Panc1 (cell line): ENCODE measurements at regions not wholly inside any gene's neighbourhood (a gene's known extent, or its start where the extent isn't known, plus 50 kb on each side); places are given as distances from the start of the nearest gene placed in this dataset.

Experiments used
- ATAC-seq: fragments of 200-7000 bp; cut with Tn5 transposase; 2 replicates; pipeline ENCODE4 v1.9.1; 2020; ENCODE audit warnings: mild to moderate bottlenecking, moderate library complexity
- BruUV-seq: library from RNA; stranded (reverse); fragments of 400-500 nt; replicated peaks from 2 replicates; lab custom pipeline; 2021; lab: Mats Ljungman, UMichigan
- CTCF ChIA-PET: fragments of 300-600 bp; sonication (Branson Sonifier 250); formaldehyde crosslinking; loops from one replicate; lab custom pipeline; 2022; ENCODE audit warnings: antibody characterized with exemption; lab: Charles Lee
- POLR2A ChIA-PET: fragments of 300-600 bp; sonication (Branson Sonifier 250); formaldehyde crosslinking; loops from one replicate; lab custom pipeline; 2022; ENCODE audit warnings: antibody characterized with exemption; lab: Charles Lee
- DNase-seq: peaks from one replicate; pipeline ENCODE4 v3.0.0-alpha.2; 2010; ENCODE audit warnings: low read depth, low spot score
- H3K27ac ChIP-seq: 2 replicates; pipeline ENCODE4 v1.5.1; 2011; ENCODE audit warnings: mild to moderate bottlenecking, low read length, inconsistent platforms
- H3K27me3 ChIP-seq: fragments of 200-500 bp; sonication (Bioruptor generic); 2 replicates; pipeline ENCODE4 v1.6.0; 2014; ENCODE audit warnings: low read length, inconsistent platforms; ENCODE audit not compliant: control insufficient read depth, insufficient read depth
- H3K36me3 ChIP-seq: fragments of 200-500 bp; sonication (Bioruptor generic); 2 replicates; pipeline ENCODE4 v1.5.1; 2014; ENCODE audit warnings: inconsistent platforms, mild to moderate bottlenecking, low read length, moderate library complexity; ENCODE audit not compliant: control insufficient read depth, insufficient read depth
- H3K4me1 ChIP-seq: 2 replicates; pipeline ENCODE4 v1.5.1; 2011; ENCODE audit warnings: inconsistent platforms, mild to moderate bottlenecking, low read length, moderate library complexity; ENCODE audit not compliant: control insufficient read depth, insufficient read depth
- H3K4me3 ChIP-seq, 2 experiments: 2 replicates each; pipeline ENCODE4 v1.5.1; 2011 to 2012; ENCODE audit warnings: low read depth in 2 of 2, low read length in 2 of 2, mild to moderate bottlenecking in 2 of 2, inconsistent platforms in 1 of 2, moderate library complexity in 1 of 2
- H3K9me3 ChIP-seq: fragments of 200-500 bp; sonication (Bioruptor generic); 2 replicates; pipeline ENCODE4 v1.5.1; 2014; ENCODE audit warnings: low read depth, mild to moderate bottlenecking, inconsistent platforms, low read length, moderate library complexity; ENCODE audit not compliant: control insufficient read depth, insufficient read depth
- CTCF ChIP-seq: fragments of 450-650 bp; IDR thresholded peaks from 2 replicates; pipeline ENCODE4 v1.5.1; 2017; ENCODE audit warnings: mild to moderate bottlenecking
- POLR2AphosphoS5 ChIP-seq: IDR thresholded peaks from 2 replicates; pipeline ENCODE4 v1.6.1; 2012; ENCODE audit warnings: mild to moderate bottlenecking, low read depth, low read length, moderate library complexity
- REST ChIP-seq, 2 experiments: IDR thresholded peaks; 2 replicates each; pipeline ENCODE4 v1.6.1; 2011 to 2012; ENCODE audit warnings: low read depth in 2 of 2, control low read depth in 1 of 2, low read length in 1 of 2, mild to moderate bottlenecking in 1 of 2, moderate library complexity in 1 of 2; ENCODE audit not compliant: insufficient read depth in 1 of 2
- SIN3A ChIP-seq: IDR thresholded peaks from 2 replicates; pipeline ENCODE4 v1.6.1; 2012; ENCODE audit warnings: low read depth, mild to moderate bottlenecking, low read length, moderate library complexity, borderline replicate concordance; ENCODE audit not compliant: insufficient read depth
- TCF7L2 ChIP-seq: IDR thresholded peaks from 2 replicates; pipeline ENCODE4 v1.6.1; 2011; ENCODE audit warnings: mild to moderate bottlenecking, low read depth, low read length, inconsistent platforms
- in situ Hi-C: cut with HindIII; loops from 2 replicates; pipeline ENCODE4 v1.10.0; 2016; ENCODE audit warnings: low sequenced_read_pairs, low pct_unique_long_range_greater_than_20kb
- intact Hi-C: fragments of 100-400 bp; cut with micrococcal nuclease; formaldehyde crosslinking; loops from one replicate; pipeline ENCODE4 v1.10.0; 2022; ENCODE audit not compliant: unreplicated experiment

- POLR2A ChIA-PET: no interaction called here
- no peak for DNase-seq
Measured at GRCh38 chr5:4989118-4989517, 151.0 kb upstream of the ADAMTS16 start.

GRCh38 chr5:4990017-4990416 lies 150.1 kb upstream of the ADAMTS16 start:
- in situ Hi-C loops (no loop called here), intact Hi-C loops (no loop called here)
- no peaks in the 10 kb centered on the region for H3K36me3 ChIP-seq
- CTCF ChIA-PET: no interaction called here
- DNase-seq (no peak), ATAC-seq (no peak)
- no peak overlapping the region for H3K4me3 ChIP-seq
- BruUV-seq: no TSS peak
- no peak overlapping the region for H3K27ac ChIP-seq
- H3K27me3 ChIP-seq: no peaks in the 10 kb centered on the region
- POLR2A ChIA-PET: no interaction called here
- TF ChIP-seq POLR2AphosphoS5: no peak
- no peak for TF ChIP-seq REST (IDR thresholded peaks at IDR 0.05; ENCODE audit: insufficient read depth in 1 of 2, low read depth in 2 of 2, low read length in 1 of 2)
- no peak for TF ChIP-seq TCF7L2
- no peak for TF ChIP-seq SIN3A
- TF ChIP-seq CTCF: no peak
- H3K4me1 ChIP-seq: no peaks in the 10 kb centered on the region
- no peaks in the 10 kb centered on the region for H3K9me3 ChIP-seq

More at GRCh38 chr5:4989118-4989517, 151.0 kb upstream of the ADAMTS16 start:
- intact Hi-C loops: no loop called here
- H3K36me3 ChIP-seq: no peaks in the 10 kb centered on the region
- H3K4me3 ChIP-seq: no peak overlapping the region
- no peaks in the 10 kb centered on the region for H3K9me3 ChIP-seq
- in situ Hi-C loops: no loop called here
- ATAC-seq: no peak
- no TSS peak for BruUV-seq
- no peaks in the 10 kb centered on the region; the same call in 1 of the 2 replicates for H3K27me3 ChIP-seq
- no peaks in the 10 kb centered on the region for H3K4me1 ChIP-seq
- TF ChIP-seq CTCF (no peak), REST (IDR thresholded peaks at IDR 0.05; ENCODE audit: insufficient read depth in 1 of 2, low read depth in 2 of 2, low read length in 1 of 2) (no peak), TCF7L2 (no peak), POLR2AphosphoS5 (no peak), SIN3A (no peak)
- CTCF ChIA-PET: no interaction called here
- H3K27ac ChIP-seq: no peak overlapping the region
